ENCODE measurements at regions not wholly inside any gene's neighbourhood (a gene's known extent, or its start where the extent isn't known, plus 50 kb on each side); places are given as distances from the start of the nearest gene placed in this dataset.

DNA sequence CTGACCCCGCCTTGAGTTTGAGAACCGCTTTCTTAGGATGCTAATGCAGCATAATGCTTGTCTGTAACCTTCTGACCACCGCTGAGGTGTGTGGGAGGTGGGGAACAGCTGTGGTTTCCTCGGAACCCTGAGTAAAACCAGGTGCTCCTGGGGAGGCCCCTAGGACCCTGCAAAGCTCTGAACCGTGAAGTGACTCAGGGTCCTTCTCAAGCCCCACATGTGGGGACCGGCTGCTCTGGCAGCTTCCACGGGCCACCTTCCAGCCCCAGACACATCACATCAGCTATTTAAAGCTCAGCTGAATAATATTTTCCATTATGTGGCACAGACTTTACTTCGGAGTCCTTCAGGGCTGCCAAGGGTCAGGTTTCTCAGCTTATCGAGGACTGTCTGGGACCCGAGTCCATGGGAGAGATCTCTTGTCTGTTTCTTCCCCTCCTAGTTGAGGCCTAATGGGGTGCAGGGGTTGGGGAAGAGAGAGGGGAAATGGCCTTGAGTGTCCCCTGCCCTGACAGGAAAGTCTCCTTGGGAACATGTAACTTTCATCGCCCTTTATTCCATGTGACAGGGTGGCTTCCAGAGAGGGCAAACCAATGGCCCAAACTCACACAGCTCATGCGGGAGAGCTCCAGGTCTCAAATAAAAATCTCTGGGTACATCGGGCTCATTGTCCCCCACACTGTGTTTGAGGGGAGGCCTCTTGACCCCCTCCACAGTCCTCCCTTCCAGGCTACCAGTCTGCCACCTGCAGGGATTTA is 186.1 kb upstream of the SLC24A3 start:
- no peak overlapping the region for H3K4me3 ChIP-seq (ENCODE audit: control insufficient read depth in 1 of 7, extremely low read depth in 1 of 7, insufficient read depth in 4 of 7, low read depth in 2 of 7, low read length in 6 of 7)
- H3K27me3 ChIP-seq (replicated peaks in 2 of 5; ENCODE audit: control insufficient read depth in 4 of 5, insufficient read depth in 5 of 5, low read length in 4 of 5): no peaks in the 10 kb centered on the region
- DNase-seq: no peak
- ChIA-PET POLR2A (no interaction called here), CTCF (interaction anchor here (1.1 kb wide), 1 partner anchor 11 kb away, joined by 3 read pairs; no protein-coding TSS in a partner anchor)
- H3K27ac ChIP-seq (ENCODE audit: insufficient read depth in 1 of 2, low read depth in 1 of 2, low read length in 2 of 2, poor library complexity in 1 of 2, severe bottlenecking in 2 of 2): no peak overlapping the region
- H3K9me3 ChIP-seq (ENCODE audit: control extremely low read depth in 1 of 5, control insufficient read depth in 4 of 5, insufficient read depth in 2 of 5, low read depth in 1 of 5, low read length in 4 of 5): no peaks in the 10 kb centered on the region
- H3K36me3 ChIP-seq (ENCODE audit: control insufficient read depth in 4 of 4, insufficient read depth in 4 of 4, low read length in 3 of 4): no peaks in the 10 kb centered on the region
- H3K4me1 ChIP-seq (ENCODE audit: control extremely low read depth in 1 of 4, control insufficient read depth in 4 of 4, insufficient read depth in 4 of 4, low read length in 3 of 4): peaks cover 0 to 6% (median 0%) of the 10 kb centered on the region in 4 experiments
- WGBS (ENCODE audit: insufficient coverage): 94% methylated on average over 13 of the region's 13 CpGs

DNA sequence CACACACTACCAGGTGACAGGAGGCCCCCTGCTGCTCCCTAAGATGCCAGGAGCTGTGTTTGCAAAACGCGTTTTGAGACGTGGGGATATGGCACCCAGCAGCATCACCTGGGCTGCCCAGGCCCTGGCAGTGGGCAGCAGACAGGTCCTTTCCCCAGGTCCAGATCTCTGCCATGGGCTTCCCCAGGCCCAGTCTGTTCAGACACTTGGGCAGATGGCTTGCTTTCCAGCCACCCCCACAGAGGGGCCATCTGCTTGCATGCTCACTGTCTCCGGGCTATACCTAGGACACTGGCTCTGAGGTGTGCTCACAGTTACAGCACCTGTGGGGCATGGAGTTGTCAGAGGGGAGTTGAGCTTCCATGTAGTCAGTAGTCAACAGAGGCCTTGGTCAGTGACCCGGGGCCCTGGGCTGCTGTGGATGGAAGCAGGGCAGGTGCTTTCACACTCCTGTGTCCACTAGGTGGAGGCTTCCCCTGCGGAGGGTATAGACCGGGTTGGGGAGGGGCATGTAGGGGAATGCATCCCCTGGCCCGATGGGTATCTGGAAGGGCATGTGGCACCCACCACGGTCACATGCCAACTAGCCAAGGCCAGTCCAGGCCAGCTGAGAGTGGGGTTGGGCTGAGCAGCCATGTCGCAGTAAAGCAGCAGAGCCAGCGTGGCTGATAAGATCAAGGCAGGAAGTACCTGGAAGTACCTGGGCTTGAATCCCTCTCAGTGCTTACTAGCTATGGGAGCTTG is 185.4 kb upstream of the SLC24A3 start:
- Histone ChIP-seq H3K4me3 (ENCODE audit: control insufficient read depth in 1 of 7, extremely low read depth in 1 of 7, insufficient read depth in 4 of 7, low read depth in 2 of 7, low read length in 6 of 7) (no peak overlapping the region), H3K36me3 (ENCODE audit: control insufficient read depth in 4 of 4, insufficient read depth in 4 of 4, low read length in 3 of 4) (no peaks in the 10 kb centered on the region), H3K4me1 (ENCODE audit: control extremely low read depth in 1 of 4, control insufficient read depth in 4 of 4, insufficient read depth in 4 of 4, low read length in 3 of 4) (peaks cover 0 to 2% (median 0%) of the 10 kb centered on the region in 4 experiments), H3K9me3 (ENCODE audit: control extremely low read depth in 1 of 5, control insufficient read depth in 4 of 5, insufficient read depth in 2 of 5, low read depth in 1 of 5, low read length in 4 of 5) (no peaks in the 10 kb centered on the region), H3K27ac (ENCODE audit: insufficient read depth in 1 of 2, low read depth in 1 of 2, low read length in 2 of 2, poor library complexity in 1 of 2, severe bottlenecking in 2 of 2) (no peak overlapping the region), H3K27me3 (replicated peaks in 2 of 5; ENCODE audit: control insufficient read depth in 4 of 5, insufficient read depth in 5 of 5, low read length in 4 of 5) (no peaks in the 10 kb centered on the region)
- DNase-seq: peak in 1 of 3 donors; percentile 6
- POLR2A ChIA-PET: no interaction called here
- WGBS (ENCODE audit: insufficient coverage): 77% methylated on average over 11 of the region's 11 CpGs
- CTCF ChIA-PET: interaction anchor here (1.2 to 1.4 kb wide), 2 partner anchors 12 to 395 kb away, joined by 3 read pairs; no protein-coding TSS in a partner anchor

DNA sequence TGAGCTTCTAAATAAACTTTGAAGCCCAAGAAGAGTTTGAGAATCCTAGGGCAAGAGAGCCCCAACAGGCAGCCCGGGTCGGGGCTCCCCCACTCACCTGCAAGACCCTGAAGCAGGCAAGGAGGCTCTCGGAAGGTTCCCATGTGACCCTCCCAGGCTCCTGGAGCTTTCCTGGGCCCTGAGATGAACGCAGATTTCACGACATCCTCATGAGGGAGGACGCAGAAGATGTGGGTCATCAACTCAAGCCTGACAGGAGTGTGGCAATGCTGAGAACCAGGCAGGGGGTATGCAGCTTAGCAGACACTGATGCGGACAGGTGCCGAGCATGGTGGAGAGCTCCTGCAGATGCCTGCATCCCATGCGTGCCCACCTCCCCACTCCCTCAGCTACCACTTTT is 184.5 kb upstream of the SLC24A3 start:
- POLR2A ChIA-PET: no interaction called here
- Histone ChIP-seq H3K27me3 (replicated peaks in 2 of 5; ENCODE audit: control insufficient read depth in 4 of 5, insufficient read depth in 5 of 5, low read length in 4 of 5) (no peaks in the 10 kb centered on the region), H3K4me3 (ENCODE audit: control insufficient read depth in 1 of 7, extremely low read depth in 1 of 7, insufficient read depth in 4 of 7, low read depth in 2 of 7, low read length in 6 of 7) (no peak overlapping the region), H3K36me3 (ENCODE audit: control insufficient read depth in 4 of 4, insufficient read depth in 4 of 4, low read length in 3 of 4) (no peaks in the 10 kb centered on the region), H3K9me3 (ENCODE audit: control extremely low read depth in 1 of 5, control insufficient read depth in 4 of 5, insufficient read depth in 2 of 5, low read depth in 1 of 5, low read length in 4 of 5) (no peaks in the 10 kb centered on the region), H3K4me1 (ENCODE audit: control extremely low read depth in 1 of 4, control insufficient read depth in 4 of 4, insufficient read depth in 4 of 4, low read length in 3 of 4) (no peaks in the 10 kb centered on the region), H3K27ac (ENCODE audit: insufficient read depth in 1 of 2, low read depth in 1 of 2, low read length in 2 of 2, poor library complexity in 1 of 2, severe bottlenecking in 2 of 2) (no peak overlapping the region)
- DNase-seq: no peak
- 95% methylated on average over 2 of the region's 9 CpGs for WGBS (ENCODE audit: insufficient coverage)
- CTCF ChIA-PET: interaction anchor here (1.2 to 1.4 kb wide), 2 partner anchors 13 to 395 kb away, joined by 3 read pairs; no protein-coding TSS in a partner anchor

DNA sequence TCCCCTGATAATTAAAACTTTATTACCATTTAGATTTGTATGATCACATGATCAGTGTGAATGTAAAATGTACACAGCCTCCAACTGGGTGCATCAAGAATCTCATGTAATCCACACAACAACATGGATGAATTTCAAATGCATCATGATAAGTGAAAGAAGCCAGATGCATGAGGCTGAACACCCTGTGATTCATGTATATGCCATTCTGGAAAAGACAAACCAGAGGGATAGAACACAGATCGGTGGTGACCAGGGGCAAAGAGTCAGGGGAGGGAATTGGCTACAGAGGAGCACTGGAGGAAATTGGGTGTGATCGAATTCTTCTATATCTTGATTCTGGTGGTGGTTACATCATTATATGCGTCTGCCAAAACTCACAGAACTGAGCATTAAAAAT is 170.7 kb upstream of the SLC24A3 start:
- Histone ChIP-seq H3K36me3 (ENCODE audit: control insufficient read depth in 4 of 4, insufficient read depth in 4 of 4, low read length in 3 of 4) (no peaks in the 10 kb centered on the region), H3K9me3 (ENCODE audit: control extremely low read depth in 1 of 5, control insufficient read depth in 4 of 5, insufficient read depth in 2 of 5, low read depth in 1 of 5, low read length in 4 of 5) (no peaks in the 10 kb centered on the region), H3K27me3 (replicated peaks in 2 of 5; ENCODE audit: control insufficient read depth in 4 of 5, insufficient read depth in 5 of 5, low read length in 4 of 5) (no peaks in the 10 kb centered on the region), H3K4me1 (ENCODE audit: control extremely low read depth in 1 of 4, control insufficient read depth in 4 of 4, insufficient read depth in 4 of 4, low read length in 3 of 4) (no peaks in the 10 kb centered on the region), H3K27ac (ENCODE audit: insufficient read depth in 1 of 2, low read depth in 1 of 2, low read length in 2 of 2, poor library complexity in 1 of 2, severe bottlenecking in 2 of 2) (no peak overlapping the region), H3K4me3 (ENCODE audit: control insufficient read depth in 1 of 7, extremely low read depth in 1 of 7, insufficient read depth in 4 of 7, low read depth in 2 of 7, low read length in 6 of 7) (no peak overlapping the region)
- DNase-seq: no peak
- CTCF ChIA-PET: no interaction called here
- POLR2A ChIA-PET: no interaction called here
- 92% methylated on average over 1 of the region's 3 CpGs for WGBS (ENCODE audit: insufficient coverage)

DNA sequence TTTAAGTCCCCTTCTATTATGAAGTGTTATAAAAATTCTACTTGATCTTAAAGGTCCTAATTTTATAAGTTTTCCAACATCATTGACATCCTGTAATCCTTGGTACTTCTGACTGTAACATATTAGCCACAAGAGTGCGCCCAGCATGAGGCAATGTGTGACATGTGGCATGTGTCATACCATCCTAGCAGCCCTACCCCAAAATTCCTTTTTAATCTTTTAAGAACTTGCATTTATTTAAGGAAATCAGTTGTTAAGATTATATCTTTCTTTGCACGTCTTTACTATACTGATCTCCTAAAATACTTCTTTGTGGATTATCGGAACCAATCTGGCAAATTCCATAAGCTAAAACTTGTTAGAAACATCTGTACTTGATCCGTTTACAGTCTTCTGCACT is 167.1 kb upstream of the SLC24A3 start:
- H3K4me1 ChIP-seq (ENCODE audit: control extremely low read depth in 1 of 4, control insufficient read depth in 4 of 4, insufficient read depth in 4 of 4, low read length in 3 of 4): peaks cover 0 to 7% (median 2%) of the 10 kb centered on the region in 4 experiments
- POLR2A ChIA-PET: no interaction called here
- CTCF ChIA-PET: no interaction called here
- no peaks in the 10 kb centered on the region for H3K9me3 ChIP-seq (ENCODE audit: control extremely low read depth in 1 of 5, control insufficient read depth in 4 of 5, insufficient read depth in 2 of 5, low read depth in 1 of 5, low read length in 4 of 5)
- no peaks in the 10 kb centered on the region for H3K36me3 ChIP-seq (ENCODE audit: control insufficient read depth in 4 of 4, insufficient read depth in 4 of 4, low read length in 3 of 4)
- no peaks in the 10 kb centered on the region for H3K27me3 ChIP-seq (replicated peaks in 2 of 5; ENCODE audit: control insufficient read depth in 4 of 5, insufficient read depth in 5 of 5, low read length in 4 of 5)
- no peak overlapping the region for H3K27ac ChIP-seq (ENCODE audit: insufficient read depth in 1 of 2, low read depth in 1 of 2, low read length in 2 of 2, poor library complexity in 1 of 2, severe bottlenecking in 2 of 2)
- 93% methylated on average over 2 of the region's 4 CpGs for WGBS (ENCODE audit: insufficient coverage)
- no peak overlapping the region for H3K4me3 ChIP-seq (ENCODE audit: control insufficient read depth in 1 of 7, extremely low read depth in 1 of 7, insufficient read depth in 4 of 7, low read depth in 2 of 7, low read length in 6 of 7)
- peak in 2 of 3 donors; percentile 4 to 7 for DNase-seq

DNA sequence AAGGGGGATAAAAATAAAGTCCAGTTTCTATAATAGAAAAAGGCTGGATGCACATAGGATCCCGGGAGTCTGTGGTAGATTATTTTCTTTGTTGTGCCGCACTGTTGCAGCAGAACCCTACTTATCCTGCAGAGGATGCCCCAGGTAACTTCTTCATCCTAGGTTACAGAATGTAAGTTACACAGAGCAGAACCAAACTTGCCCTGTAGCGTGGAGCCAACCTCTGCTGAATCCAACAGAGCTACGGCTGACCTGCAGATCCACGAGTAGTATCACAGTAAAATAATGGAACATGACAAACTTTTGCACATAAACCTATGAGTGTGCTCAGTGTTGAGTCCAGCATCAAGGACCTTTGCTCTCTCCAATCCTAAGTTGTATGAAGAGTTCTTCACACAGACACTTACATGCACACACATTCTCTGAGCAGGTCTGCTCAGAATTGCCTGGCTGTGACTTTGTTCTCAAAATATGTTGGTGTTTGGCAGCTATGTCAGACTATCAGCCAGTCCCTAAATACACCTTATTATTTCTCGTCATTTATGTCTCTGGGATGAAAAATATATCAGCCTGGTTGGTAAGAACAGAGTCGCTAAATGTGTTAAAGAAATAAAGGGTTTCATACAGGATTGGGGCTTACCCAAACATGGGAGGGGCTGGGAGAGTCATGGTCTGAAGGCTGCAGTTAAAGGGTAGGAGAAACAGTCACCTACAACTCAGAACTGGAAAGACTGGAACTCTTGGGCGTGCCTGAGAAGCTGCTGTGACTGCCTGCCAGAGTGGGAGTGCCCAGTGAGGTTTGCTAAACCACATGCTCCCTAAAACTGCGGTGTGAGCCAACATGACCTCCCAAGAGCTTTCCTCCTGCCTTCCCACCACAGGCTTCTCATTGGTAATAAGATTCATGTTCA is 165.1 kb upstream of the SLC24A3 start:
- peak; percentile 9 to 30 (median 21) for DNase-seq
- Histone ChIP-seq H3K27me3 (replicated peaks in 2 of 5; ENCODE audit: control insufficient read depth in 4 of 5, insufficient read depth in 5 of 5, low read length in 4 of 5) (no peaks in the 10 kb centered on the region), H3K4me1 (ENCODE audit: control extremely low read depth in 1 of 4, control insufficient read depth in 4 of 4, insufficient read depth in 4 of 4, low read length in 3 of 4) (peaks cover 0 to 7% (median 2%) of the 10 kb centered on the region in 4 experiments), H3K27ac (ENCODE audit: insufficient read depth in 1 of 2, low read depth in 1 of 2, low read length in 2 of 2, poor library complexity in 1 of 2, severe bottlenecking in 2 of 2) (no peak overlapping the region), H3K9me3 (ENCODE audit: control extremely low read depth in 1 of 5, control insufficient read depth in 4 of 5, insufficient read depth in 2 of 5, low read depth in 1 of 5, low read length in 4 of 5) (no peaks in the 10 kb centered on the region), H3K4me3 (ENCODE audit: control insufficient read depth in 1 of 7, extremely low read depth in 1 of 7, insufficient read depth in 4 of 7, low read depth in 2 of 7, low read length in 6 of 7) (no peak overlapping the region), H3K36me3 (ENCODE audit: control insufficient read depth in 4 of 4, insufficient read depth in 4 of 4, low read length in 3 of 4) (no peaks in the 10 kb centered on the region)
- CTCF ChIA-PET: interaction anchor here (1.2 to 1.4 kb wide), 3 partner anchors 11 to 617 kb away, joined by 3 read pairs; no protein-coding TSS in a partner anchor
- 75% methylated on average over 8 of the region's 9 CpGs for WGBS (ENCODE audit: insufficient coverage)
- POLR2A ChIA-PET: no interaction called here

All from common myeloid progenitor, CD34-positive (primary cell).